ENCODE measurements at regions not wholly inside any gene's neighbourhood (a gene's known extent, or its start where the extent isn't known, plus 50 kb on each side); places are given as distances from the start of the nearest gene placed in this dataset.

- no peak for DNase-seq
These were observed 378.4 kb upstream of the PFKP start for GRCh38 chr10:2688958-2689357.

- no peak for DNase-seq
These were observed 380.7 kb upstream of the PFKP start for GRCh38 chr10:2686691-2687090.

DNA sequence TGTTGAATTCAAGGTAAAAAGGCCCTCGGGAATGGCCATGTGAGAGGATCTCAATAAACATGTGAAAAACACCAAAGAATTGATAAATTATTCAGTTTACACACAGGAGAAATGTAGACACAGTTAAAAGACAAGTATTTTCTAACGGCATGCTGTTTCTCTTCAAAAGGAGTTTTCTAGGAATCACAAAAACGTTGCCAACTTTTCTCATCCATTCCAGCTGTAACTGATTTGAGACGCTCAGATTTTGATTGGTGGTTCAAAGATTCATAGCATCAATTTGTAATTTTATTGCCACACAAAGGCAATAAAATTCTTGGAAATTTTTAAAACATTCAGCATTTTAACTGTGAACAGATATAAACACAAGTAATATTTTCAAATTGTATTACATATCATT lies 384.9 kb upstream of the PFKP start:
- no peak for DNase-seq

DNA sequence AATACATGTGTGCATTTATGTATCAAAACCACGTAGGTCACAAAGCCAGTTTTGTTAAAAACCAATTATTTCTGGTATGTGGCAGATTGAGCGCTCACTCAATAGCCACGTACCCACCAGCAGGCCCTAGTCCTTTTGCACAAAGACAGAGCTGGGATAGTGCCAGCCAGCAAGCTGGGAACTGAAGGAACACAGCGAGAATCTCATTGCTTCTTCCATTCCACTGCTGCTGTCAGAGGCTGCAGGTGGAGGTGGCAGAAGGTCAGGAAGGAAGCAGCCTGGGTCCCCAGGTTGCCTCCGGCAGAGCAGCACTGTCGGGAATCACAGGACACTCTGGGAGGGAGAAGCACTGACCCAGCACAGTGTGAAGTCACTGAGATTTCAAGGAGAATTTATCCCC lies 385.5 kb upstream of the PFKP start:
- DNase-seq = no peak

DNA sequence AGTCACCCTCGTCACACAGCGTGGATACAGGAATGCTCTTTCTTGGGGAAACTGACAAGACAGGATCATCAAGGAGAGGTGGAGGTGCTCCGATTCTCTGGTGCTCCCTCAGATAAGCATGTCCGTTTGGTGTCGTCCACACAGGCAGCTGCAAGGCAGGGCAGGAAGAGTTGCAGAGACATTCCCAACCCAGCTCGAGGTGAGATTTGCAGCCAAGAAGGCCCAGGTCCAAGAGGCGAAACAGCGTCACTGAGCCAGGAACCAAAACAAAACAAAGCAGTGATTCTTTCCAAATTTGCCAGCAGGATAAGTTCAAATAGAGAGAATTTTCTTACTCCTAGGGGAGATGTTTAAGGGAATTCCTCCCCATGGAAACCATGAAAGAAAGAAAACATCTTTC lies 386.5 kb upstream of the PFKP start:
- DNase-seq = no peak

DNA sequence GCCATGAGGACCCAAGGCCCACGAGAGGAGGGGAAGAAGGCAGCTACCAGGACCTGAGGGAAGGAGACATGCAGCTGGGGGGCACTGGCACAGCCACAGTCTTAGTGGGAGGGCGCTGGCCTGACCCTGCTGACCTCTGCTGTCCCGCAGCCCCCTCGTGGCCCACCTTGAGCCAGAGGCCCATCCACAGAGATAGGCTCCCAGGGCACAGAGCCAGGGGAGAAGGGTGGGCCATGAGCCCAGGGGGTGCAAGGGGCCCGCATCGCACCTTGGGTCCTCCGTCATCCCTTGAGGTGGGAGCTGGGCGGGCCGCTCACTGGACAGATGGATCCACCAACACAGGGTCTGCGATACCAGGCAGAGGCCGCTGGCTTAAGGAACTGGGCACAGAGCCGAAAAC lies 387.7 kb upstream of the PFKP start:
- DNase-seq = no peak

DNA sequence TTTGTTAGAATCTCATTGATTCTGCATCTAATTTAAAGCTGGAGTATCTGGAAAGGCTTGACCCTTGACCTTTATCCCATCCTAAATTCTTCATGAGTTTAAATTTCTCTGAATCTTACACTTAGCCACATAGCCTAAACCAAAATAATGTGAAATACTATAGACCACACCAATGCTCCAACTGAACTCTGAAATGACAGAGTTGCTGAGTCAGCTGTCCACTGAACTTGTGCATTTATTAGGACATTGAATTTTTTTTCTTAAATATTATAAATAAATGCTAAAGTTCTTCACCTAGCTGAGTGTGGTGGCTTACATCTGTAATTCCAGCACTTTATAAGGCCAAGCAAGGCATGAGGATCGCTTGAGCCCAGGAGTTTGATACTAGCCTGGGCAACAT lies 390.9 kb upstream of the PFKP start:
- DNase-seq = no peak

DNA sequence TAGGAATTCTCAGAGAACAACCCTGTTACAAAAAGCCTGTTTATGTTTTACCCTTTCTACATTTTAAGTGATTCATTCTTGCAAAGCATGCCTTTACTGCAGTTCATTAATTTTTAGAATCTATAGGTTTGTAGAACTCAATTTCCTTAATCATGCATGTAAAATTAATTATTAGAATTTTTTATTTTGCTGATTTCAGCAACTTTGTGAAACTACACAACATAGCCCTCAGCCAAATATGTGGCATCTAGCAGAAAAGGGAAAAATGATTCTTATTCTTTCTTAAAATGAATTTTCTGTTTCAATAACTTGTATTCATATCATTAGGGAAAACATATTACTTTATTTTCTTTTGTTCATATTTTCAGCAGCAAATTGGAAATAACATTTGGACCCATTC lies 392.9 kb upstream of the PFKP start:
- no peak for DNase-seq

DNA sequence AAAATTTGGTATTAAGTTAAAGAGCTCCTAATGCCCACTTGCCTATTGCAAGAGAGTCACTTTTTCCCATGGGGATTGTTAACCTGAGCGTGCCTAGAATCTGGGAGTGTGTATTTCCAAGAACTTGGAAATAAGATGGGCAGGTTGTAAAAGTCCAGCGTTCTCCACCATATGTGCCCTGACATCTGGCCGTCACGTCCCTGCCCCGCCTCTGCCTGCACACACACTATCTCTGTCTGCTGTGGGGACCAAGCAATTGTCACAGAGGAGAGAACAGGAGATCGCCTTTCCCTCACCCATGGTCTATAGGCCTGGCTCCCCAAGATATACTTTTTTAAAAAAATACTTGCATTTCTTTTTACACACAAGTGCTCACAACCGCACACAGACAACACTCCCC lies 396.5 kb upstream of the PFKP start:
- DNase-seq = no peak

GRCh38 chr10:2665772-2666171 lies 401.6 kb upstream of the PFKP start:
- no peak for DNase-seq

DNA sequence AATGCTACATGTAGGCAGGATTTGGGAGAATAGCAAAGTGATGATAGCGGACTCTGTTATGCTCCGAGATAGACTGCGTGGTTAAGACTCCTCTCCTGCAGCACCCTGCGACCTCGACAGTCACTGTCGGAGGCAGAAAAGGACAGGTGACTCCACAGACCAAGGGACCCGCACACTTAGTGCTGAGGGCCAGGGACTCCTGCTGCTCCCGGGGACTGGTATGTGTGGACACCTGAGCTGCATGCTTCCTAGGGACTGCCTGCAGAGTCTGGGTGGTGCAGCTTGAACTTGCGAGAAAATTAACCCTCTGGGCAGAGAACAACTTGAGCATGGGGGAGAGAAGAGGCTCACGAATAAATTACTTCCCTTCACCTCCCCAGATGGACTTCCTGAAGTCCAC lies 407.1 kb upstream of the PFKP start:
- no peak for DNase-seq

DNA sequence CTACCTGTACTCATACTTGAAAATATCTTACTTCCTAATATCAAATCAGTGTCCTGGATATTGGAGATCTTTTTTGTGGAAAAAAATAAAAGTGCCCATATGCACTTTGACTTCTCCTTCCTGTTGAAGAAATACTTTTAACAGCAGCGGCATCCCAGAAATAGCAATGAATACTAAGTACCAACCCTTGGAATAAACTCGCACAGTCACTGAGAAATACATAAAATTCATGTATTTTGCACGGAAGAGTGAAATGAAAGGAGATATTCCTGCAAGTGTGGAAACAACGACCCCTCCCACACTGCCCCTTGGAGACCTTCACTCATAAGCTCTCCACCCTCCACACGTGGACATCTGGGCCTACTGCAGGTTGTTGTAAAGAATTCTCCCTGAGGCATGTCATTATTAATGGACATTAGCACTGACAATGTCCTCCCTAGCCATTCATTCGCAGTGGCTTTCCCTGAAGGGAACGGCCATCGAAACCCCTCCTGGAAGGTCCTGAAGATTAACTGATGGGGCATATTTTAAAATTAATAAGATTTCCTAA lies 407.6 kb upstream of the PFKP start:
- no peak for DNase-seq

DNA sequence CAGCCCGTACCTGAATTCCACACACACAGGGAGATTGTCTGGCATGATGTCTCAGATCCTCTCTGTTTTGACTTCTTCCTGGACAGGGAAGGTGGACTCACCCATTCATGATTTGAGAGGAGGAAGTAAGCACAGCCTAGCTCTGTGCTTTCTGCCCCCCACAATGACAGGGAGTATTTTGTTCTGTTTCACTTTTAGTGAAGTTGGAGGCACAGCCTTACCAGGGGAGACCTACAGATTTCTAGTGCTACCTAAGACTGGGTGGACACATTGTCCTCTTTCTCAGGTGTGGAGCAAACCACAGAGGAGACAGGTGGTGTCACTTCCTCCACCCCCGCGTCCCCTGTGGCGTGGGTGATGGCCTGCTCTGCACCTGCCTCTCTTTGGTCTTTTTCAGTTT lies 408.6 kb upstream of the PFKP start:
- no peak for DNase-seq

DNA sequence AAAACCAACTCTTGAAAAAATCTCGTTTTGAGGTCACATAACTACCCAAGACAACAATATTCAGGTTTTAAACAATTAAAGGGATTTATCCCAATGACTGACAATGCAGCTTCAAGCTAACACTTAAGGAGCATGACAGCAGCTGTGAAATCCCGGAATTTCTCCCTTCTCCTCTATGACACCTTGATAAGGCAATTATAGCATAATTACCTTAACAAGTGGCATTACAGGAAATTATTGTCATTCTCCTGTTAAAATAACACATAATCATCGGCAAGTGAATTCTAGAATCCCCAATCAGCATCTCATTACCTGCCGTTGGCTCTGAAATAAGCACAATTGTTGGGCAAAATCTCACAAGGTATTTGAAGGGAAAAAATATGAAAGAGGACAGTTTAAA lies 417.0 kb upstream of the PFKP start:
- DNase-seq = no peak

GRCh38 chr10:2641028-2641427 lies 426.3 kb upstream of the PFKP start:
- DNase-seq = no peak

DNA sequence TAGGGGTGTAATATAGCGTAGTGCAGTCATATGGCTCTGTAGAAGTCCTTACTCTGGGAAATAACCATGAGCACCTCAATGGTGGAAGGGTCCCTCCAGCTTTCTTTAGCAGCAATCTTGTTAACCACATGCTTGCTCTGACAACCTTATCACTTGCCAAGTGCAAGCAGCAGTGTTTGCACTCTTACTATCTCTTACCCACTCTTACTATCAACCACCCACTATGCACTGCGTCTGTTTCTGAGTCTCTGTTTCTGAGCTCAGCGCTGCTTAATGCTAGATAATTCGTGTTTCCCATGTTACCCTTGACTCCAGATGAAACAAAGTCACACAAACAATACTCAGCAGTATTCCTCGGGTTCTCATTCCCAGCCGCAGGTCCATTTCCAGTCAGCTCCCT lies 433.7 kb upstream of the PFKP start:
- no peak for DNase-seq

DNA sequence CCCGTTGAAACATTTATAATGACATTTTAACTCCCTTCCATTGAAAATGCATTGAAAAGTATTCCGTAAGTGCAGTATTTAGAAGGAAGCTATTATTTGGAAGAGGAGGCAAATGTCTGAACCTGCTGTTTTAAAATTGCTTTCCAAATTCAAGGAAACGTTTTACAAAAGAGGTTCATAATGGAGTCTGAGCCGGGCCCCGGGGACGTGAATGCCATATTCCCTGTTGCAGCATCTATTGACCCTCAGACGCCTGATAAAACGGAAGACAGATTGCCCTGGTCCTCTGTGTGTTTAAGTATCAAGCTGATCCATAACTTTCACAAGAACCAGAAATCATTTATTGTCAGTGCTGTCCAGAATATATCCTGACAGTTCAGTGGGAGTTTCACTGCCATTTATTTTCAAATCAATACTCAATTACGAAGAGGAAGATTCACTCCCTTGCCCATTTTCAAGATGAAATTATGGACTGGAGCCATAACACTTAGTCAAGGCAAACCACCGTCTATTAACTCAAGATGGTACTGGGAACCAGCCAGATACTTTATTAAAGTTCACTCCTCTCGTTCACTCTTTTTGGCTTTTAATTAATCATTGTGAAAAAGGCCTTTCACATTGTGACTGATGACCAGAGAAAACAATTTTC lies 435.7 kb upstream of the PFKP start:
- DNase-seq = no peak

GRCh38 chr10:2628705-2629104 lies 438.6 kb upstream of the PFKP start:
- DNase-seq = no peak

DNA sequence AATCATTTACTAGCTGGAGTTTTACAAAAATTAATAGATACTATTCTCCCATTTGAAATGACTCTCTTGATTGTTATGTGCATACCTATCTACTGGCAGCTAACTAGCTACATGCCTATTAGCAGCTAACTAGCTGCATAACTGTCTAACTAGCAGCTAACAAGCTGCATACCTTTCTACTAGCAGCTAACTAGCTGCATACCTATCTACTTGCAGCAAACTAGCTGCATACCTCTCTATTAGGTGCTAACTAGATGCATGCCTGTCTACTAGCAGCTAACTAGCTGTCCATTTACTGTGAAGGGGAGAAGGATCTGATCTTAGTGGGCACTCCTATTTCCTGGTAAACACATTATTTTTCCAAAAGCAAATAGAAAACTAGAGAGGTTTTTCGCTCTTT lies 439.4 kb upstream of the PFKP start:
- DNase-seq = no peak

- no peak for DNase-seq
These were observed 442.3 kb upstream of the PFKP start for GRCh38 chr10:2625094-2625493.

DNA sequence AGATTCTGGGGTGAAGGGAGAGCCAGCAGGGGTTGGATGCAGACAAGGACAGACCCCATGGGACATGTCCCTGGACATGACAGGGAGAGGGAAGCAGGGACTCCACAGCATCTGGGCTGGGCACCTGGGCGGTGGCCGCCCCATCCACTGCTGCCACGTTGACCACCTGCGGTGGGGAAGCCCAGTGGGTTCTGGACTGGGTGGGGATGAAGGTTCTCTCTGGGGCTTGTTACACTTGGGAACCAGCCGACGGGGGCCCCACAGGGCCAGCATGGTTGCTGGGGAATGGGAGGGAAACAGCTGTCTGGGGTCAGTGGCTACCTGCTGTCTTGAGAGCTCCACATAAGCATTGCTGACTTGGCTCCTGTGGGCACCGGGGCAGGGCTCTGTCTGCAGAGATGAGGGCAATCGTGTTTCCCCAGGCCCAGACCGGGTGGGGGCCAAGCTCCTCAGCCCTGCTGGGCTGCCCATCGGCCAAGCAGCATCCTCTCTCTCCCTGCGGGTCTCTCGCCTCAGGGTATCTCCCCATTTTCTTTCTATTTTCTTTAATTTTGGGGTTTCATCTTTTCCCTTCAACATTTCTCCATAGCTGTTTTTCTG lies 443.6 kb upstream of the PFKP start:
- no peak for DNase-seq

- no peak for DNase-seq
These were observed 446.4 kb upstream of the PFKP start for GRCh38 chr10:2620827-2621521.

DNA sequence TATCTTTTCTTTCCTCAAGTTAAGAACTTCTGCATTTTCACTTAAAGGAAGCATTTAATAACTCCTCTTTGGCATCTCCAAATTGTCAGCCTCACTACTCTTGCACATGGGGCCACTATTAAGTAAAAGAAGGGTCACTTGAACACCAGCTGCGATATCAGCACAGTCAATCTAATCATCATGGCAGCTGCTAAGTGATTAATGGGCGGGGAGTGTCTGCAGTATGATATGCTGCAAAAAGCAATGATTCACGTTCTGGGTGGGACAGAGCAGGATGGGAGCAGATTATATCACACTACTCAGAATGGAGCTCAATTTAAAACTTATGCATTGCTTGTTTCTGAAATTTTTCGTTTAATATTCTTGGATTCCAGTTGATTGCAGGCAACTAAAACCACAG lies 447.4 kb upstream of the PFKP start:
- DNase-seq = no peak

GRCh38 chr10:2619472-2619871 lies 447.9 kb upstream of the PFKP start:
- DNase-seq = no peak
